ENCODE measurements at regions not wholly inside any gene's neighbourhood (a gene's known extent, or its start where the extent isn't known, plus 50 kb on each side); places are given as distances from the start of the nearest gene placed in this dataset.

DNA sequence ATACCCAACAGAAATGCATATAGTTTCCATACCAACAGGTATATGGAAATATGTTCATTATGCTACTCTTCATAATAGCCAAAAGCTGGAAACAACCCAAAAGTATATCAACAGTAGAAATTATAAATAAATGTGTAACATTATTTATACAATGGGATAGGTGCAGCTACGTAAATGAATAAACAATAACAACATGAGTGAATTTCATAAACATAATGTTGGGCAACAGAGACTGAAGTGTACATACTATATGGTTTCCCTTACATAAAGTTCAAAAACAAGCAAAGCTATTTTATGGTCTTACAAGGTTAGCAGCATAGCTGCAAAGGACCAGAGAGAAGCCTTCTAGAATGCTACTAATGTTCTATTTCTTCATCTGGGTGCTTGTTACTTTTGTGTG is 305.0 kb downstream of the INSC start:
- no peak for DNase-seq

DNA sequence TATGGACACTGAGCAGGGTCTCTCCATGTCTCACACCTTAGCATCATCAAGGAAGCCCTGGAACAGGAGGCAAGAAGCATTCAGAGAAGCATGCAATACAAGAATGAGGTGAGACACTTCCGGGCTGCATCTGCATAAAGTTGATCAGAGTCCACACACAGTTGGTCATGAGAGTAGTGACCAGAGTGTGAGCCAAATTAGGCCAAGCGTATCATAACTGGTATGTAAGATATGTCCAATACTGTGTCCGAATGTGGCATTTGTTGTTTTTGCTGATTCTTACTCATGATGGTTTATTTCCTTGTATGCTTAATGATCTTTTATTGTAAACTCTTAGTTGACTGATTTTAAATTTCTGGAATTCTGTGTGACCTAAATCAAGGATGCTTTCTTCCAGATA is 315.7 kb downstream of the INSC start:
- TF ChIP-seq POLR2A (IDR thresholded peaks at IDR 0.05; ENCODE audit: low read length) (no peak), GATA1 (IDR thresholded peaks at IDR 0.05; ENCODE audit: low read depth, low read length) (no peak)

More for the DNA sequence above, 305.0 kb downstream of the INSC start:
- no peak for TF ChIP-seq POLR2A (IDR thresholded peaks at IDR 0.05; ENCODE audit: low read length)
- TF ChIP-seq GATA1 (IDR thresholded peaks at IDR 0.05; ENCODE audit: low read depth, low read length) = no peak

DNA sequence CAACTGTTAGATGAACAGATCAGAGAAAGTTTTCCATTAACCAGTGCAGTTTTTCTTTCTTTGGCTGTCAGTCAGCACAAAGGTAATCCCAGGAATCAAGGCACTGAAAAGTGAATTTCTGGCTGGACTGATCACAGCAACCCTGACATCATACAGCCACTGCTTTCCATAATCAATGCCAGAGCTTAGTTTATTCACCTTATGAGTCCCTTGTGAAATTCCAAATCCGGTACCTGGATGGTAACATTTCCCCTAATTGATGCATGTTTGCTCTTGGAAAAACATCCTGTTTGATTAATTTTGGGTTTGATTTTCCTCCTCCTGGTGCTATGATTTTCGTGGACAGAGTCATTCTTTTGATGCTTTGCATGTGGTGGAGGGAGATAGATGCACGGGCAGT is 319.8 kb downstream of the INSC start:
- no peak for TF ChIP-seq POLR2A (IDR thresholded peaks at IDR 0.05; ENCODE audit: low read length)
- no peak for TF ChIP-seq GATA1 (IDR thresholded peaks at IDR 0.05; ENCODE audit: low read depth, low read length)
- no peak for DNase-seq

More for the DNA sequence above, 315.7 kb downstream of the INSC start:
- no peak for DNase-seq

DNA sequence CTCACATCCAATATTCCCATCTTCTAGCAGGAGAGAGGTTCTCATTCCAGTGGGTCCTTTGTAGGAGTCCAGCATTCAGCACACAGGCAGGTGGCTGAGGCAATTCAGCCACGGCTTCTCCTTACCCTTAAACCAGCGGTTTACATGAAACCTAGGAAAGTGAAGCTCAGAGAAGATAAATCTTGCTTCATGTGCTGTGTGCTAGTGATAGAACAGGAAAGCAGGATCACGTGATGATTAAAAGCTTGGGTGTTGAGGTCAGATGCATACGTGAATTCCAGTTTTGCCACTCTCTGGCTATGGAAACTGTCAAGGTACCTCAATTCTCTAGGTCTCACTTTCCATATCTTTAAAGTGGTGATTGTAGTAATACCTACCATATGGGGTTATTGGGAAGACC is 331.6 kb downstream of the INSC start:
- DNase-seq = no peak
- TF ChIP-seq GATA1 (IDR thresholded peaks at IDR 0.05; ENCODE audit: low read depth, low read length) = no peak
- no peak for TF ChIP-seq POLR2A (IDR thresholded peaks at IDR 0.05; ENCODE audit: low read length)

DNA sequence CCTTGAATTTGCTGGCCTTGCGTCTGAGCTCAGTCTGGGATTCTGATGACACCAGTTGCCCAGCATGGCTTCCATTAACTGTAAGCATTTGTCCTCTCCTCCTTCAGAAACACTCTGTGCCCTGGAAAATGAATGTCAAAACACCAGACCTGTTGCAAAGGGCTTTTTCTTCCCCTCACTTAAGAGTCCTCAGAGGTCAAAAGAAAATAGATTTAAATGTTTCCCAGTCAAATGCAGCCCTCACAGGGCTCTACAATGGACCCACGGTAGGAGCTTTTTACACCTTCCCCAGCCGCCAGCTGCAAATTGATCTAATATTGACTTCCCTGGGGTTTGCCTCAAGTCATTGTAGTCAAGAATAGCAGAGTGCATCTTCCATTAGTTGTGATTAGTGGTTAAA is 332.2 kb downstream of the INSC start:
- TF ChIP-seq POLR2A (IDR thresholded peaks at IDR 0.05; ENCODE audit: low read length) (no peak), GATA1 (IDR thresholded peaks at IDR 0.05; ENCODE audit: low read depth, low read length) (no peak)

DNA sequence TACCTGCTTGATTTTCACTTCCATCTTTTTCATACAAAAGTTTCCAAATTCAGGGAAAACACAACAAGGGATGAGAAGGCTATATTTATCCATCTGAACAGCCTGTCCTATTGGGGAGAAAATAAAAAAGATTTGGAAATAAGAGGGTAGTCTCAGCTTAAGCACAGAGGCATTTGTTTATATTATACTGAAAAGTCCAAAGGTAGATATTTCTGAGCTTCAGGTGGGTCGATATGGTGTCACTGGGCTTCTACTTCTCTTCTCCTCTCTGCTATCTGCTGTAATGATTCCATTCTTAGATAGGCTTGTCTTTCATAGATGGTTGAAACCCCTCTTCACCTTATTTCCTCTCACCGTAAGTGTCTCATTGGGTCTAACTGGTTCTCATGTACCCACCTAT is 337.0 kb downstream of the INSC start:
- TF ChIP-seq POLR2A (IDR thresholded peaks at IDR 0.05; ENCODE audit: low read length) = no peak
- TF ChIP-seq GATA1 (IDR thresholded peaks at IDR 0.05; ENCODE audit: low read depth, low read length) = no peak
- no peak for DNase-seq

More for the DNA sequence above, 332.2 kb downstream of the INSC start:
- DNase-seq = no peak

DNA sequence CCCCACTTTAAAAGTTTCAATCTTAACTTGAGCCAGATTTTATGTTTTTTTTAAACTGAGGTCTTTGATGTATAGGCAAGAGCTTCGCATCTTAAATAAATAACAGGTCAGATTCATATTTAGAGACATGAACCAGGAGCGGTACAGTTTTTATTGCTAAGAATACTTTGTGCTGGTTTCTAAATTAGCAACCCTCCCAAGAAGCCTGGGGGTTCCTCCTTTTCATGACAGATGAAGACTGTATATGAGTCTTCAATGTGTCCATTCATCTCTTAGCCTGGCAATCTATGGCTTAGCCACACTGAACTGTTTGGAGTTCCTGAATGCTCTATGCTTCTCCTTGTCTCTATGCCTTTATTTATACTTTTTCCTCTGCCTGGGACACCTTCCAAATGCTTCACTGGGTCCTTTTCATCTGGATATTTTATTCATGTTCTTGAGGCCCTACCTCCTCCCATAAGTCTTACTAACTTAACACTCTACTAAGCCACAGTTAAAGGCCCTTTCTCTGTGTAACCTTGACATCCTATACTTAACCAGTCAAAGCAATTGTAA is 338.6 kb downstream of the INSC start:
- TF ChIP-seq POLR2A (IDR thresholded peaks at IDR 0.05; ENCODE audit: low read length) (no peak), GATA1 (IDR thresholded peaks at IDR 0.05; ENCODE audit: low read depth, low read length) (no peak)

DNA sequence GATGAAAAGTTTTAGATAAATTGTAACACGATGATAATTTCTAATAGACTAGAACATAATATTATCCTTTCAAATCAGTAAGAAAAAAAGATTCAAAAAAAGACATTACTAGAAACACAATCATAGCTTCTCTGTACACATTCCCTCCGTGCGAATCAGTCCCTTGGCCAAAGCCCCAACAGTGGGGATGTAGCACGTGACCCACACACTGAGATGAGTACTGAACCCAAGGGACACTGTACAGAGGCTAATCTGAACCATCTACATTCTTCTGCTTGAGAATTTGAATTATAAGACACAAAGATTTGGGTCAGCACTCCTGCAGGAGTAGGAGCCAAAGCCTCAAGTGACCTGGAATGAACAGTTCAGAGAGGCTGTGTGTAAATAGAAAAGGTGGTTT is 353.7 kb downstream of the INSC start:
- DNase-seq = no peak
- TF ChIP-seq POLR2A (IDR thresholded peaks at IDR 0.05; ENCODE audit: low read length) (no peak), GATA1 (IDR thresholded peaks at IDR 0.05; ENCODE audit: low read depth, low read length) (no peak)

More for the DNA sequence above, 338.6 kb downstream of the INSC start:
- no peak for DNase-seq

DNA sequence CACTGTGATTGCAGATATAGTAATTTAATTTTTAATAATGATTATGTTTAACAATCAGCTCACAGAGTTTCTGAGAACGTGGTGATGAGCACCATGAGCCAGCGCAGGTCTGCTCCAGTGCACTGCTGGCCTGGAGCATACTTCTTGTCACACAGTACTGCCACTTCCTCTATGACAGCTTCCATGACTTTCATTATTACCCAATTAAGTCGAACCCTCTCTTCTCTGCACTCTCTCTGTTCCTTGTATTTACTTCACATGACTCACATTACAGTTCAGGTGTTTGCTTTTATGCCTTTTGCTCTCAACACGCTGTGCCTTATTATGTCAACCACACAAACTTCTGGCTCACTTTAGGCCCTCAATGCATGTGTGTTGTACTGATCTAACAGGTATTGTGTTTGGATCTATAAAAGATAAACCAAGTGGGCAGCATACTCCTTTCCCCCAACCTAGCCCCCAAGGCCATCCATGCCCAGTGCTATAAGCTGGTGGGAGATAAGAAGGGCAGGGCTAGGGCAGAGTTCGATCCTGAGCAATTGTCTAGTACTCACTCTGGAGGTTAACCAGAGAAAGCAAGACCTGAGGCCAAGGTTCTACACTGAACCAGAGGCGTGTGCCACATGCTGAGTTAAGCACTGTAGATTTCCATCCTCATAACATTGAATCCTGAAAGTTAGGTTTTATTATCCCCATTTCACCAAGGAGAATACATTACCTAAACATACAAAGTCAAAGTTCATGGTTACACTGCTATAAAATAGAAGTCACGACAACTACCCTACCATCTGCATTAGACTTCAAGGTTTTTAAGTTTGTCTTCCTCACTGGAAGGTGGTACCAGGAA is 356.5 kb downstream of the INSC start:
- TF ChIP-seq GATA1 (IDR thresholded peaks at IDR 0.05; ENCODE audit: low read depth, low read length) (no peak), POLR2A (IDR thresholded peaks at IDR 0.05; ENCODE audit: low read length) (no peak)
- DNase-seq = no peak

DNA sequence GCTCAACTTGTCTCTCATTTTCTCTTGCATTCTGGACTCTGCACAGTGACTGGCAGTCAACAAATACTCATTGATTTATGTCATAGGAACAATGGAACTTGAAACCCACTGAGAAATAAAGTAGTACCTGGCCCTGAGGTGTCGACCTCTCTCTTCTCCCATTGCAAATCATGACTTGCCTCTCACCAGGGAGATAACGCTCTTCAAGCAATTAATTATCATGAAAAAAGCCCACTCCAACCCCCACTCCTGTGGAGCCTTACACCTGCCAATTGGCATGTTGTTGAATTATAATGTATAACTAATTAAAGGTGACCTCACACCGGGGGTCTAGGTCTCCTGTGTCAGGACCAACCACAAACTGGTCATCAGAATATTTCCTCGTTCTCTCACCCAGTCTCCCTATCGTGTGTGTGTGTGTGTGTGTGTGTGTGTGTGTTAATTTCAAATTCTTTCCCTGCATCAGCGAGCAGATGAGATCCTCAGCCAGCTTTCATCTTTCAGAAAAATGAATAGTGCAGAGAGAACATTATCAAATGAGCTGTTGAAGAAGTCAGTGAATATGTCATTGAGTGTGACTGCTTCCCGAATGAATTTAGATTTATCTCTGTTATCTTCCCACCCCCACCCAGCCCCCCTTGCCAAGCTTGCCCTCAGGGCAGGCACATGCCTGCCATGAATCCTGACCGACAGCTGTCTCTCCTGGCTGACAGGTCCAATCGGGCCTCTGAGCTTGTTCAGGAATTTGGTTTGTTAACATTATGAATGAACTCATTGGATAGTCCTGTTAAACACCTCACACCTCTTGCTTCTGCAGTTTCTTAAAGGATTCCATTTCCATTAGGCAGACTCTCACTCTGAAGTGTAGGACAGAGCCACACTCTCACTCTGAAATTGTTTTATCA is 357.4 kb downstream of the INSC start:
- DNase-seq = no peak
- TF ChIP-seq GATA1 (IDR thresholded peaks at IDR 0.05; ENCODE audit: low read depth, low read length) (no peak), POLR2A (IDR thresholded peaks at IDR 0.05; ENCODE audit: low read length) (no peak)

DNA sequence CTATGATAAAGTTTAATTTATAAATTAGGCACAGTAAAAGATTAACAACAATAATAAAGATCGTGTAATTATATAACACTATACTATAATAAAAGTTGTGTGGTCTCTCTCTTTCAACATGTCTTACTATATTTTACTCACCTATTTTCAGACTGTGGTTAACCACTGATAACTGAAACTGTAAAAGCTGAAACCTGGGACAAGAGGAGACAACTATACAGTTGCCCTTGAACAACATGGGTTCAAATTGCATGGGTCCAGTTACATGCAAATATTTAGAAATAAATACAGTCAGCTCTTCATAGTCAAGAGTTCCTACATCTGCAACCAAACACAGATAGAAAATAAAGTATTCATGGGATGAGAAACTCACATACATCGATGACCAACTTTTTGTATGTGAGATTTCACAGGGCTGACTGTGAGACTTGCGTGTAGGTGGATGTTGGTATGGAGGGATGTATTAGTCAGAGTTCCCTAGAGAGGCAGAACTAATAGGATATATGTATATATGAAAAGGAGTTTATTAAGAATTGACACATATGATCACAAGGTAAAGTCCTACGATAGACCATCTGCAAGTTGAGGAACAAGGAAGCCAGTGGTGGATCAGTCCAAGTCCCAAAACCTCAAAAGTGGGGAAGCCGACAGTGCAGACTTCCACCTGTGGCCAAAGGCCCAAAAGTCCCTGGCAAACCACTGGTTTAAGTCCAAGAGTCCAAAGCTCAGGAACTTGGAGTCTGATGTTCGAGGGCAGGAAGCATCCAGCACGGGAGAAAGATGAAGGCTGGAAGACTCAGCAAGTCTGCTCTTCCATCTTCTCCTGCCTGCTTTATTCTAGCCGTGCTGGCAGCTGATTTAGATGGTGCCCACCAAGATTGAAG is 359.5 kb downstream of the INSC start:
- TF ChIP-seq POLR2A (IDR thresholded peaks at IDR 0.05; ENCODE audit: low read length) = no peak
- no peak for TF ChIP-seq GATA1 (IDR thresholded peaks at IDR 0.05; ENCODE audit: low read depth, low read length)
- DNase-seq = no peak

DNA sequence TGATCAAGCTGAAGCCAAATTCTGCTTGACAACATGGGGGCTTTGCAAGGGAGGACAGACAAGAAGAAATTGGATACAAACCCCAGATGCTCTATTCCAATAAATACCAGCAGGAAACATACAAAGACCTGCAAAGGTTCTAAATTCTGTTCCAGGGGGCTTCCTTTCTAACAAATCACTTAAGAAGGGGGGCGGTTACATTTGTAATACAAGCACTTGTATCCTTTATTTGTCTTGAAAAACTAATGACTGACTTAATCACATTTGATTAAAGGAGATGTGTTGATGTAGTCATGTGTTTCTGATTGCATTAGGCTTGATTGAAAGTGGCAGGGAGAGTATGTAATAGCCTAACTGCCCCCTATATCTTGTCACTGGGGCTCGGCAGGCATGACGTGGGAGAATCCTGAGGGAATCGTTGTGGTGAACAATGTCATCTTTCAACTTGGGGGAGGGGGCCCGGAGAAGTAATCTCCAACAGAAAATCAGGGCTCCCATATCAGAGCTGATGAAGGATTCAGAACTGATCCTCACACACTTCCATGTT is 361.7 kb downstream of the INSC start:
- no peak for DNase-seq
- TF ChIP-seq POLR2A (IDR thresholded peaks at IDR 0.05; ENCODE audit: low read length) = no peak
- TF ChIP-seq GATA1 (IDR thresholded peaks at IDR 0.05; ENCODE audit: low read depth, low read length) = no peak

DNA sequence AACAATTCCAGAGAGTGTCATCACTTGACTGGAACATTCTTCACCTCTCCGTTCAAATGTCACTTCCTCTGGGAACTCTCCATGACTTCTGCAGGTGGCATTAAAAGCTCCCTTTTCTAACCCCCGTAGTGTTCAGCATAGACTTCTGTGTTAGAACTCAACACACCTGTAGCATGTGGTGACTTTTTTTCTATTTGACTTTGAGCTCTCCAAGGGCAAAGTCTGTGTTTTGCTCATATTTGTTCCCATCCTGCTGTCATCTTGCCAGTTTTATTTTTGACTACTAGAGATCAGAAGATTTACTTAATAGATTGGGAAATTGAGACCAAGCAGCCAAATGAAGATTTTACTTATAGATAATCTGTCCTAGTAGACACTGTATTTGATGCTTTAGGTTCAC is 367.1 kb downstream of the INSC start:
- no peak for DNase-seq
- no peak for TF ChIP-seq POLR2A (IDR thresholded peaks at IDR 0.05; ENCODE audit: low read length)
- TF ChIP-seq GATA1 (IDR thresholded peaks at IDR 0.05; ENCODE audit: low read depth, low read length) = no peak

All from erythroblast (primary cell).